ENCODE measurements at regions not wholly inside any gene's neighbourhood (a gene's known extent, or its start where the extent isn't known, plus 50 kb on each side); places are given as distances from the start of the nearest gene placed in this dataset.
"Not testable (repeated sequence)": the region's sequence is repeated elsewhere in the genome, so short reads cannot be mapped to it uniquely, and the experiment has no call there.

DNA sequence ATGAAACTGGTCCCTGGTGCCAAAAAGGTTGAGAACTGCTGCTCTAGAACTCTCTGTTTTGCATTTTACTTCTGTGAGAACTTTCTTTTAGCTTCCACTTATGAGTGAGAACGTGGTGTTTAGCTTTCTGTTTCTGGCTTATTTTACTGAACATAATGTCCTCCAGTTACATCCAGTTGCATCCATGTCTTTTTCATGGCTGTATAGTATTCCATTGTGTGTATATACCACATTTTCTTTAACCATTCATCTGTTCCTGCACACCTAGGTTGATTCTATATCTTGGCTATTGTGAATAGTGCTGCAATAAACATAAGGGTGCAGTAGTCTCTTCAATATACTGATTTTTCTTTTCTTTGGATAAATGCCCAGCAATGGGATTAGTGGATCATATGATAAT, 165.7 kb downstream of the NPR3 start:
- no peak overlapping the region for H3K27ac ChIP-seq
- TF ChIP-seq, protein P1, sequence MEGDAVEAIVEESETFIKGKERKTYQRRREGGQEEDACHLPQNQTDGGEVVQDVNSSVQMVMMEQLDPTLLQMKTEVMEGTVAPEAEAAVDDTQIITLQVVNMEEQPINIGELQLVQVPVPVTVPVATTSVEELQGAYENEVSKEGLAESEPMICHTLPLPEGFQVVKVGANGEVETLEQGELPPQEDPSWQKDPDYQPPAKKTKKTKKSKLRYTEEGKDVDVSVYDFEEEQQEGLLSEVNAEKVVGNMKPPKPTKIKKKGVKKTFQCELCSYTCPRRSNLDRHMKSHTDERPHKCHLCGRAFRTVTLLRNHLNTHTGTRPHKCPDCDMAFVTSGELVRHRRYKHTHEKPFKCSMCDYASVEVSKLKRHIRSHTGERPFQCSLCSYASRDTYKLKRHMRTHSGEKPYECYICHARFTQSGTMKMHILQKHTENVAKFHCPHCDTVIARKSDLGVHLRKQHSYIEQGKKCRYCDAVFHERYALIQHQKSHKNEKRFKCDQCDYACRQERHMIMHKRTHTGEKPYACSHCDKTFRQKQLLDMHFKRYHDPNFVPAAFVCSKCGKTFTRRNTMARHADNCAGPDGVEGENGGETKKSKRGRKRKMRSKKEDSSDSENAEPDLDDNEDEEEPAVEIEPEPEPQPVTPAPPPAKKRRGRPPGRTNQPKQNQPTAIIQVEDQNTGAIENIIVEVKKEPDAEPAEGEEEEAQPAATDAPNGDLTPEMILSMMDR (conservative IDR thresholded peaks at IDR 0.05) = no peak
- TF ChIP-seq ZFX (IDR thresholded peaks at IDR 0.05) = no peak

DNA sequence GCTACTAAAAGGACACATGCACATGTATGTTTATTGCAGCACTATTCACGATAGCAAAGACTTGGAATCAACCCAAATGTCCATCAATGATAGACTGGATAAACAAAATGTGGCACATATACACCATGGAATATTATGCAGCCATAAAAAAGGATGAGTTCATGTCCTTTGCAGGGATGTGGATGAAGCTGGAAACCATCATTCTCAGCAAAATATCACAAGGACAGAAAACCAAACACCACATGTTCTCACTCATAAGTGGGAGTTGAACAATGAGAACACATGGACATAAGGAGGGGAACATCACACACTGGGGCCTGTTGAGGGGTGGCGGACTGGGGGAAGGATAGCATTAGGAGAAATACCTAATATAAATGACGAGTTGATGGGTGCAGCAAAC, 168.2 kb downstream of the NPR3 start:
- not testable (repeated sequence) for H3K27ac ChIP-seq

DNA sequence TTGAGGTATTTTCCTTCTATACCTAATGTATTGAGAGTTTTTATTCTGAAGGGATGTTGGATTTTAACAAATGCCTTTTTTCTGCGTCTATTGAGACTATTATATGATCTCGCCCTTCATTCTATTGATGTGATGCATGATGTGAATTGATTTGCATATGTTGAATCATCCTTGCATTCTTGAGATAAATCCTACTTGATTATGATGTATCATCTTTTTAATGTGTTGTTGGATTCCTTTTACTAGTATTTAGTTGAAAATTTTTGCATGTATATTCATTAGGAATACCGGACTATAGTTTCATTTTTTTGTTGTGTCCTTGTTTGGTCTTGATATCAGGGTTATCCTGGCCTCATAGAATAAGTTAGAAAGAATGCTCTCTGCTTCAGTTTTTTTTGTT, 169.7 kb downstream of the NPR3 start:
- TF ChIP-seq, protein P1 (conservative IDR thresholded peaks at IDR 0.05) = no peak
- TF ChIP-seq ZFX (IDR thresholded peaks at IDR 0.05) = no peak

DNA sequence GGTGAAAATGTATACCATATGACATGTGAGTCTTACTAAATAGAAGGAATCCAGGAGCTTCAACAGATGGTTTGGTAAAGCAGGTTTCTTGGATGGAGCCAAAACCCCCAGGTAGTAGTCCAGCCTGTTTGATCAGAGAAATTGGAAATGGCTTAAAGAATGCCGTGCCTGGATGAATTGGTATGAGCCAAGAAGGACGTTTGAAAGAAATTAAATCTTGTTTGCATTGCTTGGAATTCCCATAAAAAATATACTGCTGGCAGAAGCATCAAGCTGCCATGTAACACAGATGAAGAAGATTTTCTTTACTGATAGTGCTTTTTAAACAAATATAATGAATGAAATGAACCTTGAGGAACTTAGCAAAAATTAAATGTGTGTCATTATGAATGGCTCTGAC, 176.3 kb downstream of the NPR3 start:
- H3K27ac ChIP-seq = no peak overlapping the region
- TF ChIP-seq, protein P1 (conservative IDR thresholded peaks at IDR 0.05) = no peak
- TF ChIP-seq ZFX (IDR thresholded peaks at IDR 0.05) = no peak

More for the DNA sequence above, 169.7 kb downstream of the NPR3 start:
- H3K27ac ChIP-seq = no peak overlapping the region

DNA sequence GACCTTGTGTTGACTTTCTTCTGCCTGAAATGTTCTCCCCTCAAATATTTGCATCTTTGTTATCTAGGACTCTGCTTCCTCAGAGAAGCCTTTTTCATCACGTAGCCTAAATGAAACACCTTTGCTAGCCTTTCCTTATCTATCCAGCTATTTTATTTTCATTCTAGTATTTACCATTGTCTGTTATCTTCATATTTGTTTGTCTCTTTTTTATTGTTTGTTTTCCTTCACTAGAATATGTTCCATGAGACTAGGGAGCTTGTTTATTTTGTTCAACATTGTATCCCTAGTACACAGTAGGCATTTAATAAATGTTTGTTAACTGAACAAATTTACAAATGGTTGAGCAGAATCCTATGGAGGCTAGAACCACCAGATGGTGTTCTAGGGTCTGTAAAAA, 178.0 kb downstream of the NPR3 start:
- no peak for TF ChIP-seq ZFX (IDR thresholded peaks at IDR 0.05)
- TF ChIP-seq, protein P1 (conservative IDR thresholded peaks at IDR 0.05) = no peak; the same call in 1 of the 2 replicates
- no peak overlapping the region; the same call in 1 of the 2 replicates for H3K27ac ChIP-seq

DNA sequence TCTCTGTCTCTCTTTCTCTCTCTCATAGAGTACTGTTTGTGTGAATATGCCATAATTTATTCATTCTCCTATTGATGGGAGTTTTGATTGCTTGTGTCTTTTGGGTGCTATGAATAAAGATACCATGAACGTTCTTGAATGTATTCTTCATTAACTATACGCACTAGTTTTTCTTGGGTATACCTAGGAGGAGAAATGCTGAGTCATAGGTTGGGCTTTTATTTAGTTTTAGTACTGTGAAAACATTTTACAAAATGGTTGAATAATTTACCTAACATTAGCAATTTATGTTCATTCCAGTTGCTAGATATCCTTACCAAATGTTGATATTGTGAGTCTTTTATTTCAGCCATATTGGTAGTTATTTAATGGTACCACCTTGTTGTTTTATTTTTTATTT, 192.5 kb downstream of the NPR3 start:
- TF ChIP-seq ZFX (IDR thresholded peaks at IDR 0.05) = no peak
- TF ChIP-seq, protein P1 (conservative IDR thresholded peaks at IDR 0.05) = no peak

DNA sequence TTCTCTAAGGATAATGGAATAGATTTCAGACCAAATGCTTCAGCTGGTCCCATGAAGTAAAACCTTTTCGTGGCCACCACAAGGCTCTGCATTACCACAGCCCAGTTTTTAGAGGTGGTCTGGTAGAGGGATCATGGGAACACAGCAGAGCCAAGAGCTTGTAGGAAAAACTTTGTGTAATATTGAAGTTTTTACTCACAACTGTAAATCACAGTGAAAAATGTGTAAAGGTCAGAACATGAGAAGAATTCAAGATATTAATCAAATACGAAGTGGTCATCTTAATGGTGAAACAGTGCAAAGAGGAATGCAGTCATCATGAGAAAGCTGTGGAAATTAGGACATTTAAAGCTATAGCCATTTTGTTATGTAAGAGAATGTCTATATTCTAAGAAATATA, 197.5 kb downstream of the NPR3 start:
- TF ChIP-seq, protein P1 (conservative IDR thresholded peaks at IDR 0.05) = no peak
- TF ChIP-seq ZFX (IDR thresholded peaks at IDR 0.05) = no peak
- no peak overlapping the region for H3K27ac ChIP-seq

More for the DNA sequence above, 192.5 kb downstream of the NPR3 start:
- no peak overlapping the region for H3K27ac ChIP-seq

DNA sequence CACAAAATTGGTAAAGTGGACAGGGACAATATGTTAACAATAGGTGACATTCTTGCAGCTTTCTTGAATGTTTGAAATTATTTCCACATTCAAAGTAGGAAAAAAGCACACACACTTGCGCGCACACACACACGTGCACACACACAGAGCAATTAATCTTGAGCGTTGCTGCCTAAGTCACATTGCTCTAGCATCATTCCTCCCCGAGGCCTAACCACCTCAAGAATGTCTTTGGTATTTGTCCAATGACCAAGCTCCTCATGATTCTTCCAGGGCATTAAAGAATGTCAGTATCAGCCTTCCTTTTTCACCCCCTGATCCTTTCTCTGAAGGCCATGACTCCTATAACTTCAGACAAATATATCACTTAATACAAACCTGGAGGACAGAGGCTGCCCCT, 198.1 kb downstream of the NPR3 start:
- H3K27ac ChIP-seq = no peak overlapping the region
- TF ChIP-seq, protein P1 (conservative IDR thresholded peaks at IDR 0.05) = no peak
- no peak for TF ChIP-seq ZFX (IDR thresholded peaks at IDR 0.05)
